ENCODE measurements at regions not wholly inside any gene's neighbourhood (a gene's known extent, or its start where the extent isn't known, plus 50 kb on each side); places are given as distances from the start of the nearest gene placed in this dataset.
"Not testable (repeated sequence)": the region's sequence is repeated elsewhere in the genome, so short reads cannot be mapped to it uniquely, and the experiment has no call there.

- Histone ChIP-seq H3K9me3 (no peaks in the 10 kb centered on the region), H3K27me3 (no peaks in the 10 kb centered on the region), H3K4me3 (ENCODE audit: low read depth in 1 of 2, low read length in 1 of 2) (no peak overlapping the region), H3K36me3 (no peaks in the 10 kb centered on the region), H3K4me1 (ENCODE audit: control insufficient read depth in 1 of 2, insufficient read depth in 1 of 2, low read depth in 1 of 2, low read length in 1 of 2) (no peaks in the 10 kb centered on the region), H3K27ac (no peak overlapping the region)
- TF ChIP-seq CTCF (IDR thresholded peaks at IDR 0.05), result no peak
Measured at GRCh38 chr7:4470246-4470645, 211.8 kb upstream of the FOXK1 start.

GRCh38 chr7:4472728-4473127 lies 209.4 kb upstream of the FOXK1 start:
- no peak overlapping the region for H3K4me3 ChIP-seq (ENCODE audit: low read depth in 1 of 2, low read length in 1 of 2)
- H3K27ac ChIP-seq, result no peak overlapping the region
- TF ChIP-seq CTCF (IDR thresholded peaks at IDR 0.05), result no peak
- H3K27me3 ChIP-seq, result no peaks in the 10 kb centered on the region
- no peaks in the 10 kb centered on the region for H3K4me1 ChIP-seq (ENCODE audit: control insufficient read depth in 1 of 2, insufficient read depth in 1 of 2, low read depth in 1 of 2, low read length in 1 of 2)
- no peaks in the 10 kb centered on the region for H3K36me3 ChIP-seq
- H3K9me3 ChIP-seq, result no peaks in the 10 kb centered on the region

GRCh38 chr7:4479367-4480039 lies 202.6 kb upstream of the FOXK1 start:
- H3K27me3 ChIP-seq, result no peaks in the 10 kb centered on the region
- TF ChIP-seq CTCF (IDR thresholded peaks at IDR 0.05), result no peak
- H3K36me3 ChIP-seq, result no peaks in the 10 kb centered on the region
- no peaks in the 10 kb centered on the region for H3K9me3 ChIP-seq
- H3K27ac ChIP-seq, result no peak overlapping the region
- H3K4me3 ChIP-seq (ENCODE audit: low read depth in 1 of 2, low read length in 1 of 2), result no peak overlapping the region
- no peaks in the 10 kb centered on the region for H3K4me1 ChIP-seq (ENCODE audit: control insufficient read depth in 1 of 2, insufficient read depth in 1 of 2, low read depth in 1 of 2, low read length in 1 of 2)

- not testable (repeated sequence) for H3K4me3 ChIP-seq (ENCODE audit: low read depth in 1 of 2, low read length in 1 of 2); H3K27ac ChIP-seq; H3K36me3 ChIP-seq; H3K9me3 ChIP-seq; H3K4me1 ChIP-seq (ENCODE audit: control insufficient read depth in 1 of 2, insufficient read depth in 1 of 2, low read depth in 1 of 2, low read length in 1 of 2); H3K27me3 ChIP-seq
Measured at GRCh38 chr7:4480131-4480530, 202.0 kb upstream of the FOXK1 start.

- no peak overlapping the region for H3K4me3 ChIP-seq (ENCODE audit: low read depth in 1 of 2, low read length in 1 of 2)
- no peaks in the 10 kb centered on the region for H3K36me3 ChIP-seq
- H3K9me3 ChIP-seq, result no peaks in the 10 kb centered on the region
- no peaks in the 10 kb centered on the region for H3K4me1 ChIP-seq (ENCODE audit: control insufficient read depth in 1 of 2, insufficient read depth in 1 of 2, low read depth in 1 of 2, low read length in 1 of 2)
- H3K27ac ChIP-seq, result no peak overlapping the region
- no peaks in the 10 kb centered on the region for H3K27me3 ChIP-seq
- TF ChIP-seq CTCF (IDR thresholded peaks at IDR 0.05), result no peak
Measured at GRCh38 chr7:4483851-4484250, 198.2 kb upstream of the FOXK1 start.

GRCh38 chr7:4484545-4484944 lies 197.6 kb upstream of the FOXK1 start:
- H3K27me3 ChIP-seq, result no peaks in the 10 kb centered on the region
- no peak overlapping the region for H3K4me3 ChIP-seq (ENCODE audit: low read depth in 1 of 2, low read length in 1 of 2)
- H3K27ac ChIP-seq, result no peak overlapping the region
- no peak for TF ChIP-seq CTCF (IDR thresholded peaks at IDR 0.05)
- H3K36me3 ChIP-seq, result no peaks in the 10 kb centered on the region
- no peaks in the 10 kb centered on the region for H3K9me3 ChIP-seq
- no peaks in the 10 kb centered on the region for H3K4me1 ChIP-seq (ENCODE audit: control insufficient read depth in 1 of 2, insufficient read depth in 1 of 2, low read depth in 1 of 2, low read length in 1 of 2)

All from neutrophil (primary cell).